Activated naive CD8-positive, alpha-beta T cell treated with anti-CD3 and anti-CD28 coated beads for 36 hours (primary cell): ENCODE measurements at regions not wholly inside any gene's neighbourhood (a gene's known extent, or its start where the extent isn't known, plus 50 kb on each side); places are given as distances from the start of the nearest gene placed in this dataset.

Experiments
- DNase-seq: peaks from one replicate; pipeline ENCODE4 v3.0.0; 2021
- H3K27ac Mint-ChIP-seq: one replicate; pipeline ENCODE4 v1.8.0; 2022; ENCODE audit warnings: mild to moderate bottlenecking, moderate library complexity, mixed read lengths
- H3K27me3 Mint-ChIP-seq: one replicate; pipeline ENCODE4 v1.8.0; 2022; ENCODE audit warnings: mild to moderate bottlenecking, mixed read lengths
- H3K36me3 Mint-ChIP-seq: one replicate; pipeline ENCODE4 v1.8.0; 2021; ENCODE audit warnings: mild to moderate bottlenecking, mixed read lengths
- H3K4me1 Mint-ChIP-seq: one replicate; pipeline ENCODE4 v1.8.0; 2021; ENCODE audit warnings: mixed read lengths
- H3K4me3 Mint-ChIP-seq: one replicate; pipeline ENCODE4 v1.8.0; 2022; ENCODE audit warnings: mild to moderate bottlenecking, moderate library complexity, mixed read lengths
- H3K9me3 Mint-ChIP-seq: one replicate; pipeline ENCODE4 v1.8.0; 2022; ENCODE audit warnings: mixed read lengths

- no peak for DNase-seq
- Mint-ChIP-seq H3K4me1 (peaks cover 1% of the 10 kb centered on the region), H3K4me3 (no peak overlapping the region), H3K9me3 (peaks cover 25% of the 10 kb centered on the region), H3K36me3 (peaks cover 6% of the 10 kb centered on the region), H3K27ac (no peak overlapping the region), H3K27me3 (peaks cover 26% of the 10 kb centered on the region)
These were observed 82.0 kb downstream of the ETS2 start for GRCh38 chr21:38887749-38888148.

GRCh38 chr21:38887062-38887686 lies 81.4 kb downstream of the ETS2 start:
- Mint-ChIP-seq H3K27ac (no peak overlapping the region), H3K4me1 (peaks cover 1% of the 10 kb centered on the region), H3K4me3 (no peak overlapping the region), H3K27me3 (peaks cover 26% of the 10 kb centered on the region), H3K9me3 (peaks cover 26% of the 10 kb centered on the region), H3K36me3 (peaks cover 6% of the 10 kb centered on the region)
- no peak for DNase-seq

GRCh38 chr21:38885909-38886308 lies 80.2 kb downstream of the ETS2 start:
- Mint-ChIP-seq H3K27ac (no peak overlapping the region), H3K36me3 (peaks cover 6% of the 10 kb centered on the region), H3K4me3 (no peak overlapping the region), H3K4me1 (peaks cover 1% of the 10 kb centered on the region), H3K9me3 (peaks cover 30% of the 10 kb centered on the region), H3K27me3 (peaks cover 19% of the 10 kb centered on the region)
- DNase-seq, result no peak

GRCh38 chr21:38884440-38884839 lies 78.7 kb downstream of the ETS2 start:
- no peaks in the 10 kb centered on the region for H3K4me1 Mint-ChIP-seq
- H3K4me3 Mint-ChIP-seq, result no peak overlapping the region
- peaks cover 13% of the 10 kb centered on the region for H3K27me3 Mint-ChIP-seq
- H3K36me3 Mint-ChIP-seq, result peaks cover 5% of the 10 kb centered on the region
- H3K9me3 Mint-ChIP-seq, result peaks cover 31% of the 10 kb centered on the region
- DNase-seq, result no peak
- no peak overlapping the region for H3K27ac Mint-ChIP-seq

- Mint-ChIP-seq H3K9me3 (peaks cover 33% of the 10 kb centered on the region), H3K4me1 (no peaks in the 10 kb centered on the region), H3K36me3 (peaks cover 5% of the 10 kb centered on the region), H3K4me3 (no peak overlapping the region), H3K27ac (no peak overlapping the region), H3K27me3 (peaks cover 13% of the 10 kb centered on the region)
- no peak for DNase-seq
These were observed 77.4 kb downstream of the ETS2 start for GRCh38 chr21:38883142-38883541.

GRCh38 chr21:38881131-38881530 lies 75.4 kb downstream of the ETS2 start:
- peaks cover 3% of the 10 kb centered on the region for H3K27me3 Mint-ChIP-seq

GRCh38 chr21:38880577-38880966 lies 74.8 kb downstream of the ETS2 start:
- Mint-ChIP-seq H3K9me3 (peaks cover 20% of the 10 kb centered on the region), H3K27ac (no peak overlapping the region), H3K27me3 (peaks cover 3% of the 10 kb centered on the region), H3K36me3 (no peaks in the 10 kb centered on the region), H3K4me3 (no peak overlapping the region), H3K4me1 (no peaks in the 10 kb centered on the region)
- DNase-seq, result no peak

More at GRCh38 chr21:38881131-38881530, 75.4 kb downstream of the ETS2 start:
- Mint-ChIP-seq H3K27ac (no peak overlapping the region), H3K9me3 (peaks cover 22% of the 10 kb centered on the region), H3K4me3 (no peak overlapping the region), H3K4me1 (no peaks in the 10 kb centered on the region), H3K36me3 (no peaks in the 10 kb centered on the region)
- DNase-seq, result no peak

- peaks cover 3% of the 10 kb centered on the region for H3K27me3 Mint-ChIP-seq
- no peaks in the 10 kb centered on the region for H3K36me3 Mint-ChIP-seq
- DNase-seq, result no peak
- no peak overlapping the region for H3K4me3 Mint-ChIP-seq
- H3K27ac Mint-ChIP-seq, result no peak overlapping the region
- H3K4me1 Mint-ChIP-seq, result no peaks in the 10 kb centered on the region
- H3K9me3 Mint-ChIP-seq, result peaks cover 20% of the 10 kb centered on the region
These were observed 74.3 kb downstream of the ETS2 start for GRCh38 chr21:38879912-38880576.

GRCh38 chr21:38878379-38879179 lies 72.8 kb downstream of the ETS2 start:
- DNase-seq, result no peak
- no peaks in the 10 kb centered on the region for H3K36me3 Mint-ChIP-seq
- no peak overlapping the region for H3K4me3 Mint-ChIP-seq
- H3K4me1 Mint-ChIP-seq, result no peaks in the 10 kb centered on the region
- peaks cover 15% of the 10 kb centered on the region for H3K9me3 Mint-ChIP-seq
- no peak overlapping the region for H3K27ac Mint-ChIP-seq
- H3K27me3 Mint-ChIP-seq, result peaks cover 3% of the 10 kb centered on the region

- Mint-ChIP-seq H3K4me3 (no peak overlapping the region), H3K36me3 (no peaks in the 10 kb centered on the region), H3K9me3 (peaks cover 4% of the 10 kb centered on the region), H3K4me1 (no peaks in the 10 kb centered on the region), H3K27me3 (peaks cover 3% of the 10 kb centered on the region), H3K27ac (no peak overlapping the region)
- no peak for DNase-seq
These were observed 70.2 kb downstream of the ETS2 start for GRCh38 chr21:38875694-38876492.
